ENCODE measurements at regions not wholly inside any gene's neighbourhood (a gene's known extent, or its start where the extent isn't known, plus 50 kb on each side); places are given as distances from the start of the nearest gene placed in this dataset.
"Not testable (repeated sequence)": the region's sequence is repeated elsewhere in the genome, so short reads cannot be mapped to it uniquely, and the experiment has no call there.

GRCh38 chr5:117559005-117559844, 984.6 kb upstream of the SEMA6A start:
- Mint-ChIP-seq H3K4me3 (ENCODE audit: unreplicated experiment) (no peak overlapping the region), H3K36me3 (ENCODE audit: low read depth) (no peaks in the 10 kb centered on the region), H3K4me1 (ENCODE audit: low read depth) (no peaks in the 10 kb centered on the region), H3K27ac (ENCODE audit: unreplicated experiment) (no peak overlapping the region), H3K27me3 (ENCODE audit: low read depth) (no peaks in the 10 kb centered on the region), H3K9me3 (ENCODE audit: low read depth) (no peaks in the 10 kb centered on the region)
- TF ChIP-seq, protein P1, sequence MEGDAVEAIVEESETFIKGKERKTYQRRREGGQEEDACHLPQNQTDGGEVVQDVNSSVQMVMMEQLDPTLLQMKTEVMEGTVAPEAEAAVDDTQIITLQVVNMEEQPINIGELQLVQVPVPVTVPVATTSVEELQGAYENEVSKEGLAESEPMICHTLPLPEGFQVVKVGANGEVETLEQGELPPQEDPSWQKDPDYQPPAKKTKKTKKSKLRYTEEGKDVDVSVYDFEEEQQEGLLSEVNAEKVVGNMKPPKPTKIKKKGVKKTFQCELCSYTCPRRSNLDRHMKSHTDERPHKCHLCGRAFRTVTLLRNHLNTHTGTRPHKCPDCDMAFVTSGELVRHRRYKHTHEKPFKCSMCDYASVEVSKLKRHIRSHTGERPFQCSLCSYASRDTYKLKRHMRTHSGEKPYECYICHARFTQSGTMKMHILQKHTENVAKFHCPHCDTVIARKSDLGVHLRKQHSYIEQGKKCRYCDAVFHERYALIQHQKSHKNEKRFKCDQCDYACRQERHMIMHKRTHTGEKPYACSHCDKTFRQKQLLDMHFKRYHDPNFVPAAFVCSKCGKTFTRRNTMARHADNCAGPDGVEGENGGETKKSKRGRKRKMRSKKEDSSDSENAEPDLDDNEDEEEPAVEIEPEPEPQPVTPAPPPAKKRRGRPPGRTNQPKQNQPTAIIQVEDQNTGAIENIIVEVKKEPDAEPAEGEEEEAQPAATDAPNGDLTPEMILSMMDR (IDR thresholded peaks at IDR 0.05) = no peak
- no peak for DNase-seq (ENCODE audit: low spot score)

GRCh38 chr5:117551236-117551635, 976.6 kb upstream of the SEMA6A start:
- Mint-ChIP-seq H3K4me1 (ENCODE audit: low read depth) (no peaks in the 10 kb centered on the region), H3K36me3 (ENCODE audit: low read depth) (no peaks in the 10 kb centered on the region), H3K27me3 (ENCODE audit: low read depth) (no peaks in the 10 kb centered on the region), H3K27ac (ENCODE audit: unreplicated experiment) (no peak overlapping the region), H3K9me3 (ENCODE audit: low read depth) (no peaks in the 10 kb centered on the region), H3K4me3 (ENCODE audit: unreplicated experiment) (no peak overlapping the region)
- DNase-seq (ENCODE audit: low spot score) = no peak
- TF ChIP-seq, protein P1 (IDR thresholded peaks at IDR 0.05) = no peak

- no peaks in the 10 kb centered on the region for H3K4me1 Mint-ChIP-seq (ENCODE audit: low read depth)
- DNase-seq (ENCODE audit: low spot score) = no peak
- H3K4me3 Mint-ChIP-seq (ENCODE audit: unreplicated experiment) = no peak overlapping the region
- H3K9me3 Mint-ChIP-seq (ENCODE audit: low read depth) = no peaks in the 10 kb centered on the region
- H3K27me3 Mint-ChIP-seq (ENCODE audit: low read depth) = no peaks in the 10 kb centered on the region
- H3K27ac Mint-ChIP-seq (ENCODE audit: unreplicated experiment) = no peak overlapping the region
- no peaks in the 10 kb centered on the region for H3K36me3 Mint-ChIP-seq (ENCODE audit: low read depth)
- TF ChIP-seq, protein P1 (IDR thresholded peaks at IDR 0.05) = no peak
These were observed 972.6 kb upstream of the SEMA6A start for GRCh38 chr5:117547192-117547591.

DNA sequence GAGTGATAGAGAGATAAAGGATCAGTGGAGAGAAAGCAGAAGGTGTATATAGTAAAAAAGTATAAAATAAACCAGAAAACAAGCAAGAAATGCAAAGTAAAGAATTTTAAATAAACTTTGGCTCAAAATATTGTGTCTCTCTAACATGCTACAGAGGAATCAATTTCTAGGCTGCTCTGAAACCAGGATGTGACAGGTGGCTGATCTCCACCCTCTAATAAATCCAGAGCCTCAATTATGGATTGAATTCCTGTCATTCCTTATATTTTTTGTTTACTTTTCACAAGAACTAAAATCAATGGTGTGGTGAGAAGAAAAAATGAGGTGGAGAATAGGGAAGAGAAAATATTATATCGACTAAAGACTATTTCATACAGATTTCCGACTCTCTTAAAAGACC, 965.1 kb upstream of the SEMA6A start:
- H3K4me1 Mint-ChIP-seq (ENCODE audit: low read depth) = no peaks in the 10 kb centered on the region
- TF ChIP-seq, protein P1 (IDR thresholded peaks at IDR 0.05) = no peak
- no peak overlapping the region for H3K27ac Mint-ChIP-seq (ENCODE audit: unreplicated experiment)
- no peak overlapping the region for H3K4me3 Mint-ChIP-seq (ENCODE audit: unreplicated experiment)
- no peak for DNase-seq (ENCODE audit: low spot score)
- H3K27me3 Mint-ChIP-seq (ENCODE audit: low read depth) = no peaks in the 10 kb centered on the region
- H3K36me3 Mint-ChIP-seq (ENCODE audit: low read depth) = no peaks in the 10 kb centered on the region
- no peaks in the 10 kb centered on the region for H3K9me3 Mint-ChIP-seq (ENCODE audit: low read depth)

GRCh38 chr5:117533792-117534191, 959.2 kb upstream of the SEMA6A start:
- no peak overlapping the region for H3K27ac Mint-ChIP-seq (ENCODE audit: unreplicated experiment)
- no peak overlapping the region for H3K4me3 Mint-ChIP-seq (ENCODE audit: unreplicated experiment)
- H3K36me3 Mint-ChIP-seq (ENCODE audit: low read depth) = no peaks in the 10 kb centered on the region
- H3K9me3 Mint-ChIP-seq (ENCODE audit: low read depth) = peaks cover 2% of the 10 kb centered on the region
- no peaks in the 10 kb centered on the region for H3K4me1 Mint-ChIP-seq (ENCODE audit: low read depth)
- DNase-seq (ENCODE audit: low spot score) = no peak
- no peaks in the 10 kb centered on the region for H3K27me3 Mint-ChIP-seq (ENCODE audit: low read depth)
- TF ChIP-seq, protein P1 (IDR thresholded peaks at IDR 0.05) = no peak

GRCh38 chr5:117533051-117533670, 958.5 kb upstream of the SEMA6A start:
- not testable (repeated sequence) for H3K36me3 Mint-ChIP-seq (ENCODE audit: low read depth)

More at GRCh38 chr5:117533051-117533670, 958.5 kb upstream of the SEMA6A start:
- H3K4me1 Mint-ChIP-seq (ENCODE audit: low read depth); H3K9me3 Mint-ChIP-seq (ENCODE audit: low read depth); H3K27ac Mint-ChIP-seq (ENCODE audit: unreplicated experiment); DNase-seq (ENCODE audit: low spot score); H3K4me3 Mint-ChIP-seq (ENCODE audit: unreplicated experiment); H3K27me3 Mint-ChIP-seq (ENCODE audit: low read depth): not testable (repeated sequence)
